Activated naive CD4-positive, alpha-beta T cell (primary cell): ENCODE measurements at regions not wholly inside any gene's neighbourhood (a gene's known extent, or its start where the extent isn't known, plus 50 kb on each side); places are given as distances from the start of the nearest gene placed in this dataset.

Experiments
- DNase-seq, 4 experiments: peaks; one replicate each; lab custom pipeline; 2025; lab: John Stamatoyannopoulos, UW

- no peak for DNase-seq
These were observed 127.7 kb upstream of the SLC14A2 start for GRCh38 chr18:45487581-45487980.

DNA sequence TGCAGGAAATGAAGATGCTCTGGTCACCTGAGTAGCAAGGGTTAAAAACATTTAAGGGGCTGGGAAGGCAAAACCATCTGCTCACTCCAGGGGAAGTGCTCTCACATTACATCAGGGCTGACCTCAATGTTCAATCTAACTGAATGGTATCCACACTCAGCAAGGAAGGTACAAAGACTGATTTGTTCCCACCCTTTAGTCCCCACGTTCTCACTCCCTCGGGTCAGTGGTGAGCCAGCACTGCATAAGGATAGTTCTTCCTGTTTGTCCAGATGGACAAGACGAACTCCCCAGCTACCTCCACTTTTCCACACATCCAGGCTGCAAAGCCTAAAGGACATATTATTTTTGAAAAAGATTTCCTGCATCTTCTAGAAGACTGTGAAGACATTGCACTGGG, 126.6 kb upstream of the SLC14A2 start:
- no peak for DNase-seq

GRCh38 chr18:45493830-45494229, 121.4 kb upstream of the SLC14A2 start:
- no peak for DNase-seq

DNA sequence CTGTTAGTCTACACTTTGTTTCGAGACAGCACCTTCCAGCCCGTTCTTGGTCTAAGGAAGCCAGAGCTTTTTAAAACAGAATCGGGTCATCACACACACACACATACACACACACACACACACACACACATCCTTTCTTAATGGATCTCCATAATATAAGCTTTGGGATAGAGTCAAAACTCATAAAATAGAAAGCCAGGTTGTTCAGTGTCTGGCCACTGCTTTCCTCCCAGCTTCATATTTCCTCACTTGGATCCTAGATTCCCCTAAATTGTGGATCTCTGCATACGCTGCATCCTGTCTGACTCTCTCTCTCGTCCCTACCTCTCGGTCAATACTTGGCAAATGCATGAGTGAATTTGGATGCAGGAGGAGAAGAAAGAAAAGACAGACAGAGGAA, 120.5 kb upstream of the SLC14A2 start:
- DNase-seq: no peak

DNA sequence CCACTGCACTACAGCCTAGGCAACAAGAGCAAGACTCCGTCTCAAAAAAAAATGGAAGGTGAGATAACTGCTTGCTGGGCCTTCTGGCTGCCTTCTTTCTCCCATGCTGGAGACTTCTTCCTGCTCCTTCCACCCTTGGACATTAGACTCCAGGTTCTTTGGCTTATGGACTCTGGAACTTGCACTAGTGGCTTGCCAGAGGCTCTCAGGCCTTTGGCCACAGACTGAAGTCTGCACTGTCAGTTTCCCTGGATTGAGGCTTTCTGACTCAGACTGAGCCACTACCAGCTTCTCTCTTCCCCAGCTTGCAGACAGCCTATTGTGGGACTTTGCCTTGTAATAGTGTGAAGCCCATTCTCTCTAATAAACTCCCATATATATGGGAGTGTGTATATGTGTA, 118.5 kb upstream of the SLC14A2 start:
- no peak for DNase-seq

GRCh38 chr18:45497595-45498286, 117.5 kb upstream of the SLC14A2 start:
- no peak for DNase-seq

- DNase-seq: no peak
These were observed 117.0 kb upstream of the SLC14A2 start for GRCh38 chr18:45498287-45498658.

DNA sequence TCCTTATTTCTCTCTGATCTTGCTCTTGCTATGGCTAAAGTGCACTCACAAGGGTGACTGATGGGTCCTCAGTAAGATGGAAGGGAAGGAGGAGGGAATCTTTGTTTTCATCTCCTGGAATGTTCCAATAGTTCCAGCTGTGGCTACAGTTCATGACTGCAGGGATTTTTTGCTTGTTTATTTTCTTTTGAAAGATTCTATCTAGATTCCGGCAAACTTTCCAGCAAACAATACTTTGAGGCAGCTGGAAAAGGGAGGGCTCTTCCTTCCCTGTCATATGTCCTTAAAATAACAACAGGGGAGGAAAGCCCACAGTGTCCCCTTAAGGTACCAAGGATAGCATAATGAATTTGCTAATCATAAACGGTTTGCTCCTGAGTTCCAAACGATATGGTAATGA, 111.3 kb upstream of the SLC14A2 start:
- no peak for DNase-seq

GRCh38 chr18:45505497-45506206, 109.6 kb upstream of the SLC14A2 start:
- no peak for DNase-seq

DNA sequence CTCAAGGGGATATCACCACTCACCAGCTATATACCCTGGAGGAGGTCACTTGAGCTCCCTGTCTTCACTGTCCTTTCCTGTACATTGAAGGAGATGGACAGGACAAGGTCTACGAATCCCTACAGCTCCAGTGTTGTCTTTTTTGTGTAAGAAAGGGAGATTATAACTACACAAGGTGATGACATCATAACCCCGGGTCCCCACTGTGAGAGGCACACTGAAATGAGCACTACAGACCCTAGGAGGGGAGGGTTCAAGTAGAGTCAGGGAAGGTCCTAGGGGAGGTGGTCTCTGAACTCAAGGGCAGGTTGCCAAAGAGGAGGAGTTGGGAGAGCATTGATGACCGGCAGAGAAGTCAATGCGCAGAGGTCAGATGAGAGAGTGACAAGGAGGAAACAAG, 108.3 kb upstream of the SLC14A2 start:
- no peak for DNase-seq

DNA sequence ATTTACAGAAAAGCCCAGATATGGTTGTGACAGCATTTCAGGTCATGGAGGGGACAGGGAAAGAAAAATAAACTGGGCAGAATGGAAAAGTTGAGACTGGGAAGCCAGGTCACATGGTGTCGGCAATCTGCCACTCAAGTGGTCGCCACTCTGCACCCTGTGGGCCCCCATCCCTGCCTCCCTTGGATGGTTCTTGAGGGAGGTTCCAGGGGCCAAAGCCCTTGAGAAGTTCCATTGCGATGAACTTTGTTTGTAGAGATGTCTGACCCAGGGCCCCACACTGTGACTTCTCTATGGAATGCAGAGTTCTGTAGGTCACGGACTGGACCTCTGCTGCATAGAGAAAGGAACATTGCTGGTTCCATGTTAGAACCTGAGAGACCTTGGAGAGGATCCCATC, 105.7 kb upstream of the SLC14A2 start:
- no peak for DNase-seq

- DNase-seq: no peak
These were observed 104.6 kb upstream of the SLC14A2 start for GRCh38 chr18:45510656-45511055.

GRCh38 chr18:45512363-45512953, 102.8 kb upstream of the SLC14A2 start:
- no peak for DNase-seq

GRCh38 chr18:45517181-45517741, 98.0 kb upstream of the SLC14A2 start:
- DNase-seq: no peak

GRCh38 chr18:45518311-45519155, 96.7 kb upstream of the SLC14A2 start:
- DNase-seq: no peak

DNA sequence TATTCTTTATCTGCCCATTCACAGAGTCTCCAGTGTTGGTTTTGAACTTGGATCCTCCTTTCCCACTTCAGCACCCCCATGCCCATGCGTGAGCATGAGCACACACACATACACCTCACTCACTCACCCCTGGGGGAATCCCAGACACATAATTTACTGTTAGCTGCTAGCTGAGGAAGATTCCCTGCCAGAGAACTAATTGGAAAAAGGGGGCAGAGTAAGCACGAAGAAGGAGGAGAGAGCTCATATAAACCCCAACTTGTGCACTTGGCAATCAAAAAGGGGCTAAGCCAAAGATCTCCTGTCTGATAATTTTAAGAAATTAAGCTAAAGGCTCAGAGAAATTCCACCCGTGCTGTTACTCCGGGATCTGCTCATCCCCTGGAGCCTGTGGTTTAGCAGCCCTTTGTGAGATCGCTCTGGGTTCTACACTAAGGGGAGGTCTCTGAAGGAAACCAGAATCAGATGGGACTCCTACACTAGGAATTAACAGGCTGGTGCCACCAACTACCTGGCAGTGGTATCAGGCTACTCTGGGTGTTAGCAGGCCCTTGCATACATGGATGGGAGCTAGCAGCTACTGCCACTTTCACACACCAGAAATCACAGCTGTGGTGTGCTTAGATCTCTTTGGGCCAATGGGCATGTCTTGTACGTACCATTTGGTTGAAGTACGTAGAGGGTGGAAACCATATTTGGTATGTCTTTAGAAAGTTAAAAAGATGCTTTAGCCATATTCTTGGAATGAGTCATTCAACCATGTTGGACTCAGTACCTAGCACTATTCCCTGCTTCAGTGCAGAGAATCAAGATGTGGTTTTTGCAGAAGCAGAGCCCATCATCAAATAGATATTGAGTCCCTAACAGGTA, 95.6 kb upstream of the SLC14A2 start:
- no peak for DNase-seq

DNA sequence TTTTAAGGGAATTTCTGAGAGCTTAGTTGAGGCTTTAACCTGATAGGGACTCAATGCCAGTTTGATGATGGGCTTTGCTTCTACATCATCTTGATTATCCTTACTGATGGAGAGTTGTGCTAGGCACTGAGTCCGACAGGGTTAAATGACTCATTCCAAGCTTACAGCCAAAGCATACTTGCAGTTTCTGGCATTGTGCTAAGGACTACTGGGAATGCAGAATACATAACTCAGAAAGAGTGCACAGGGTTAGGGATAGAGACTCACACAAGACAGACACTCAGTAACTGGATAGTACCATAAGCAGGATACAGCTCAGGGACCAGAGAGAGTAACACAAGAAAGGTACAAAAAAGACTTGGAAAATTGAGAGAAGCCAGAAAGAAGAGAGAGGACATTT, 94.1 kb upstream of the SLC14A2 start:
- DNase-seq: no peak

GRCh38 chr18:45521777-45522176, 93.5 kb upstream of the SLC14A2 start:
- no peak for DNase-seq

DNA sequence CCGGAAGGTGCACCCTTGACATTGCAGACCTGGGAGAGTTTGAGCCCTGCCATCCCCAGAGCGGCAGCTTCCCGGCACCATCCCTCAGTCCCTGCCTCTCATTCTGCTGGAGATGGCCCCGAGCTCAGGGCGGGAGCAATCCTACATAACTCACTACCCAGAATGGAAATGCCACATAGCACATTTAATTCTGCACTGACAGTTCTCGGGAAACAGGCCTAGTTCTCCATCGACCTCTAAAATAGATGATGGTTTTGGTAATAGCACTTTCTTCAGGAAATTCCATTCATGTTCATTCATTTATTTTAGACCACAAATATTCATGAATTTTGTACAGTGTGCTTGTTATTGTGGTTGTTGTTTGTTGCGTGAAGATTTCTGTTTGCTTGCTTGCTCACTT, 92.9 kb upstream of the SLC14A2 start:
- DNase-seq: no peak

- DNase-seq: no peak
These were observed 90.0 kb upstream of the SLC14A2 start for GRCh38 chr18:45525301-45525700.

GRCh38 chr18:45526114-45526841, 89.0 kb upstream of the SLC14A2 start:
- DNase-seq: no peak
